Brain microvascular endothelial cell (primary cell): ENCODE measurements at regions not wholly inside any gene's neighbourhood (a gene's known extent, or its start where the extent isn't known, plus 50 kb on each side); places are given as distances from the start of the nearest gene placed in this dataset.

ENCODE experiments used
- DNase-seq: peaks from one replicate; pipeline ENCODE4 v3.0.0-alpha.2; 2020
- H3K27ac ChIP-seq: fragments of 250-450 bp; sonication (Bioruptor Pico); 2 replicates; pipeline ENCODE4 v1.5.1; 2020; ENCODE audit warnings: mild to moderate bottlenecking, moderate library complexity
- H3K27me3 ChIP-seq: fragments of 250-450 bp; sonication (Bioruptor Pico); replicated peaks from 2 replicates; pipeline ENCODE4 v1.5.1; 2020; ENCODE audit warnings: mild to moderate bottlenecking
- H3K36me3 ChIP-seq: fragments of 250-450 bp; sonication (Bioruptor Pico); replicated peaks from 2 replicates; pipeline ENCODE4 v1.5.1; 2020; ENCODE audit warnings: mild to moderate bottlenecking
- H3K4me3 ChIP-seq: 2 replicates; pipeline ENCODE4 v1.5.1; 2011; ENCODE audit warnings: low read depth, mild to moderate bottlenecking, control low read depth, low read length, moderate library complexity
- in situ Hi-C: cut with HindIII; loops from 2 replicates; pipeline ENCODE4 v1.10.0; 2017; ENCODE audit warnings: low sequenced_read_pairs, low pct_ligation_motif_present
- TF ChIP-seq, protein P1 (sequence below): IDR thresholded peaks from 2 replicates; pipeline ENCODE4 v1.5.1; 2011; ENCODE audit warnings: low read depth, mild to moderate bottlenecking, moderate library complexity, low read length, control low read depth, inconsistent platforms; ENCODE audit errors: missing control alignments

DNA sequence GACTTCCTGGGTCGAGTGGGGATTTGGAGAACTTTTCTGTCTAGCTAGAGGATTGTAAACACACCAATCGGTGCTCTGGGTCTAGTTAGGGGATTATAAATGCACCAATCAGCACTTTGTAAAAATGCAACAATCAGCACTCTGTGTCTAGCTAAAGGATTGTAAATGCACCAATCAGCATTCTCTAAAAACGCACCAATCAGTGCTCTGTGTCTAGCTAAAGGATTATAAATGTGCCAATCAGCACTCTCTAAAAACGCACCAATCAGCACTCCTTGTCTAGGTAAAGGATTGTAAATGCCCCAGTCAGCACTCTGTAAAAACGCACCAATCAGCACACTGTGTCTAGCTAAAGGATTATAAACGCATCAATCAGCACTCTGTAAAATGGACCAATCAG is 209.0 kb upstream of the SLC35B3 start:
- no peak for DNase-seq
- in situ Hi-C loops: no loop called here
- H3K4me3 ChIP-seq: no peak overlapping the region
- H3K27me3 ChIP-seq: no peaks in the 10 kb centered on the region
- no peaks in the 10 kb centered on the region for H3K36me3 ChIP-seq
- H3K27ac ChIP-seq: no peak overlapping the region
- TF ChIP-seq, protein P1, sequence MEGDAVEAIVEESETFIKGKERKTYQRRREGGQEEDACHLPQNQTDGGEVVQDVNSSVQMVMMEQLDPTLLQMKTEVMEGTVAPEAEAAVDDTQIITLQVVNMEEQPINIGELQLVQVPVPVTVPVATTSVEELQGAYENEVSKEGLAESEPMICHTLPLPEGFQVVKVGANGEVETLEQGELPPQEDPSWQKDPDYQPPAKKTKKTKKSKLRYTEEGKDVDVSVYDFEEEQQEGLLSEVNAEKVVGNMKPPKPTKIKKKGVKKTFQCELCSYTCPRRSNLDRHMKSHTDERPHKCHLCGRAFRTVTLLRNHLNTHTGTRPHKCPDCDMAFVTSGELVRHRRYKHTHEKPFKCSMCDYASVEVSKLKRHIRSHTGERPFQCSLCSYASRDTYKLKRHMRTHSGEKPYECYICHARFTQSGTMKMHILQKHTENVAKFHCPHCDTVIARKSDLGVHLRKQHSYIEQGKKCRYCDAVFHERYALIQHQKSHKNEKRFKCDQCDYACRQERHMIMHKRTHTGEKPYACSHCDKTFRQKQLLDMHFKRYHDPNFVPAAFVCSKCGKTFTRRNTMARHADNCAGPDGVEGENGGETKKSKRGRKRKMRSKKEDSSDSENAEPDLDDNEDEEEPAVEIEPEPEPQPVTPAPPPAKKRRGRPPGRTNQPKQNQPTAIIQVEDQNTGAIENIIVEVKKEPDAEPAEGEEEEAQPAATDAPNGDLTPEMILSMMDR: no peak

DNA sequence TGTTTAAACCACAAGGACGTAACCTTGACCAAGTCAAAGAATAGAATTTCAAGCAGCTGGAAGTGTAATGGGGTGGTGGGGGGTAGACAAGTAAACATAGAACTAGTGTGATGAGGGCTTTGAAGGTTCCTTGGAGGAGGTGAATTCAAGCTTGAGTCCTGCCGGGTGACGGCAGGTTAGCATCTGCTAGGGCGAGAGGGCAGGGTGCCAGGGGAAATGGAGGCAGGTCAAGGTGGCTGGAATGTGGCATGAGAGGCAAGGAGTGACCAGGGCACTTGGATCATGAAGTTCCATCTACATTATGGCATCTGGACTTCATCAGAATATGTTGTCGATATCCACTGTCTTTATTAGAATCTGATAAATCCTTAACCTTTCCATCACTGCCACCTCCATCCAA is 207.5 kb upstream of the SLC35B3 start:
- in situ Hi-C loops: no loop called here
- no peak overlapping the region for H3K27ac ChIP-seq
- no peaks in the 10 kb centered on the region for H3K36me3 ChIP-seq
- DNase-seq: no peak
- H3K27me3 ChIP-seq: no peaks in the 10 kb centered on the region
- no peak overlapping the region for H3K4me3 ChIP-seq
- TF ChIP-seq, protein P1: no peak

DNA sequence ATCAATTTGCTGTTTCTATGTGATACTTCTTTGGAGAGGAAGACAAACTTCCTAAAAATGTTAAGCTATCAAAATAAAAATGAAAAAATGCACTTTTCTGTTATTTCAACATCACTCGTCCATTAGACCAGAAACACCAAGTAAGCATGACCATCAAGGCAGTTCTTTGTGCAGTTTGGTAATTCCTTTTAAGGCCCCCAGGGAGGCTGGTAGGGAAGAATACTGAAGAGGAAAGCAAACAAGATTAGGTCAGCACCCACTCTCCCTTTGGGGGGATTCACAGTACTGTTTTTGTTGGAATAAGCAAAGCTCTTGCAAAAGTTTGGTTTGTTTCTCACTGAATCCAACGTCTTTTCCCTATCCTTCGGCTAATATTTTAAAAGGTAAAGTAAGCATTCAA is 206.8 kb upstream of the SLC35B3 start:
- in situ Hi-C loops: no loop called here
- no peak overlapping the region for H3K4me3 ChIP-seq
- no peak for DNase-seq
- no peaks in the 10 kb centered on the region for H3K36me3 ChIP-seq
- no peaks in the 10 kb centered on the region for H3K27me3 ChIP-seq
- H3K27ac ChIP-seq: no peak overlapping the region
- TF ChIP-seq, protein P1: no peak

DNA sequence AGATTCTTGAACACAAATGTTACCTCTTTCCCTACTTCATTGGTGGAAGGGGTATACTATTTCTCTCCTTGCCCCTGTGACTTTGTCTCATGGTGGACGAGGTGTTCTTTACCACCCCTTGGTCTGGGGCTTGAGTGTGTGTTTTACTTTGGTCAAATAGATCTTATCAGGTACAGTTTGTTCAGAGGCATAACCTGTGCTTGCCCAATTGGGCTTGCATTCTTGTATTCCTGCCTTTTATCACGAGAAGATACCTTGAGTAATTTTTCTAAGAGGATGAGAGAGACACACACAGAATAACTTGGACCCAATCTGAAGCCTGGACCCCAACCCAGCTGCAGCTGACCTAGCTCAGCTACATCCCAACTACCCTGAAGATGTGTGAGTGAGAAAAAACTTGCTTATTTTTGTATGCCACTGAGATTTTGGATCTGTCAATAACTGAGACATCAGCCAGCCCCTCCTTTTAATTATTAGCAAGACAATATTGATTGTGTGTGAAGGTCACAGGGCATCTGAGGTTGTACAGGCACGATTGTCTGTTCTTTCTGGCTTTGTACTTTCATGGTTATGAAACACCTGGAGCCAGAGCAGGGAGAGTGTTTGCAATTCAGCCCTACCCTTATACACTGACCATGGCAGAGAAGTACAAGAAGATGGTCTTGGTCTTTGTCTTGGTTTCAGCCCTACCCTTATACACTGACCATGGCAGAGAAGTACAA is 204.7 kb upstream of the SLC35B3 start:
- TF ChIP-seq, protein P1: no peak
- no peak overlapping the region for H3K27ac ChIP-seq
- no peak for DNase-seq
- in situ Hi-C loops: no loop called here
- no peak overlapping the region for H3K4me3 ChIP-seq
- no peaks in the 10 kb centered on the region for H3K36me3 ChIP-seq
- no peaks in the 10 kb centered on the region for H3K27me3 ChIP-seq

DNA sequence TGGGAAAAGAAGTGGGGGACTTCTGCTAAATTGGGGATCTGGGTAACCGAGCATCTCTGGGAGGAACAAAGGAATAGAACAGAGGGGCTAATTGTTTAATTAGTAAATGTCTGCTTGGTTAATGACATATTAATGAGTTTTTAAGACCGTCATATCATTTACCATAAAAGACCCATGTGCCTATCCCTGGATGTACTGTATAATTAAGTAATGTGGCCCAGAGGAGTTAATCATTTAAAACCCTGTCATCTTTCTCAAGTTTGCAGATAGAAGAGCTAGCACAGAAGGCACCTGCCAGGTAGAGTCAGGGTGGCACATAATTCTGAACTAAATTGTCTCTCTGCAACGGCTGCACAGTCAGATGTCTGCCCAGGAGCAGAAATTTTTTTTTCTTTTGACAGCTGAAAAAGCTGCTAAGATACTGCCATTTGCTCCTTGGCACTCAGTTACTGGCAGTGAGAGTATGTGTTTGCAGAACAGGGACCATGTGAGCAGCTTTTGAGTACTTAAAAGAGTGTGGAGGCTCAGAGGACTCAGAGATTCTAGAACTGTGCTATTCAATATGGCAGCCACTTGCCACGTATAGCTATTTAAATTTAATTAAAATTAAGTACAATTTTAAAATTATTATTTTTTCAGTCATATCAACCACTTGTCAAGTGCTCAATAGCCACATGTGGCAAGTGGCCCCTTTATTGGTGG is 202.7 kb upstream of the SLC35B3 start:
- no peak for DNase-seq
- TF ChIP-seq, protein P1: no peak
- no peaks in the 10 kb centered on the region for H3K36me3 ChIP-seq
- in situ Hi-C loops: no loop called here
- no peak overlapping the region for H3K4me3 ChIP-seq
- H3K27ac ChIP-seq: no peak overlapping the region
- no peaks in the 10 kb centered on the region for H3K27me3 ChIP-seq
